ENCODE measurements at regions not wholly inside any gene's neighbourhood (a gene's known extent, or its start where the extent isn't known, plus 50 kb on each side); places are given as distances from the start of the nearest gene placed in this dataset.

GRCh38 chr2:136402281-136402680 lies 284.3 kb upstream of the CXCR4 start:
- DNase-seq (ENCODE audit: low spot score), result no peak

- DNase-seq (ENCODE audit: low spot score), result no peak
Observed at GRCh38 chr2:136399667-136400289, 281.8 kb upstream of the CXCR4 start.

DNA sequence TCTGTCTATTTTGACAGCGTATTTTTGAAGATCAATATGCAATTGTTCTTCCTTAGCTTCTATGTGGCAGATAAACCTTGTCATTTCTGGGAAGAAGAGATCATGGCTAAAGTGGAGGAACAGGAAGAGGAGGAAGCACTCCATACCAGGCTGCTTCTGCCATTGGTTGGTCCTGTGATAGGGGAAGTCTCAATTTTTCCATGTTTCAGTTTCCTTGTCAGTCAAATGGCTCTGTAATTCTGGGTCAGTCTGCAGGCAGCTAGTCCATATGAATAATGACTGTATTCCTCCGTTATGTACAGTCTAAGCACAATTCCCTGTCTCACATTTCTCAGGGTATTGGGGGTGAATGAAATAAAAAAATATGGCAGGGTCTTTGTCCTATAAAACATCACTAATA lies 277.6 kb upstream of the CXCR4 start:
- DNase-seq (ENCODE audit: low spot score), result no peak

GRCh38 chr2:136394136-136395060 lies 276.4 kb upstream of the CXCR4 start:
- DNase-seq (ENCODE audit: low spot score), result no peak

- no peak for DNase-seq (ENCODE audit: low spot score)
Observed at GRCh38 chr2:136393514-136393913, 275.6 kb upstream of the CXCR4 start.

- no peak for DNase-seq (ENCODE audit: low spot score)
Observed at GRCh38 chr2:136392897-136393505, 275.1 kb upstream of the CXCR4 start.

DNA sequence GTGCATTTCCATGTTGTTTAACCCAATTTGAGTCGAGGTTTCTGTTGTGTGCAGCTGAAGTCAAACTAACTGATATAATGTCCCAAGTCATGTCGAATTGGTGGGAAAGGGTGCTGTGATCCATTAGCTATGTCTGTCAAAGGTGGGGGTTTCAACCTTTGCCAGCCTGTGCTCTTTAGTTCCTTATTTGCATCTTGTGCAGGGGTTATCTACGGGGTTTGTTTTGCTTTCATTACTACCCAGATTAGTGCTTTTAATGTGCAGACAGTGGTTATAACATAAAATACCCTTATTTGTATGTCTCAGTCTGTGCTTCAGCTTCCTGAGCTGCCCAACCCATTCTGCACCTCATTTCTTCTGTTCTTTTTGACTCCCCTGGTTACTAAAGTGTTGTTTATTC lies 271.9 kb upstream of the CXCR4 start:
- DNase-seq (ENCODE audit: low spot score), result no peak

DNA sequence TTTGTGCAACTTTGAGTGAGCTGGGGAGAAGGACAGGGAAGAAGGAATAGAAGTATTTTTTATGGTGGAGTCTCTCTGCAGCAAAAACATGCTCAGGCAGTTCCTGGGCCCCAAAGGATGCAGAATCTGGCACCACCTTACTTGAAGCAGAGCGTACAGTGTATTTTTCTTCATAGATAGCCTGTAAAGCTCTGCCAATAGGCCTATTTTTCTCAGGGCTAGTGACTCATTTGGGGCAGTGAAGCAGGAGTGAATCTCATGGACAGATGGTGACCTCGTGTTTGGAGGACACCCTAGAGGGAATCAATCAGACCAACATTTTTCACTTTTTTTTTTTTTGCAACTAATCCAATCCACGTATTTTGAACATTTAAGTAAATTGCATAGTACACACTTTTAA lies 268.1 kb upstream of the CXCR4 start:
- no peak for DNase-seq (ENCODE audit: low spot score)

DNA sequence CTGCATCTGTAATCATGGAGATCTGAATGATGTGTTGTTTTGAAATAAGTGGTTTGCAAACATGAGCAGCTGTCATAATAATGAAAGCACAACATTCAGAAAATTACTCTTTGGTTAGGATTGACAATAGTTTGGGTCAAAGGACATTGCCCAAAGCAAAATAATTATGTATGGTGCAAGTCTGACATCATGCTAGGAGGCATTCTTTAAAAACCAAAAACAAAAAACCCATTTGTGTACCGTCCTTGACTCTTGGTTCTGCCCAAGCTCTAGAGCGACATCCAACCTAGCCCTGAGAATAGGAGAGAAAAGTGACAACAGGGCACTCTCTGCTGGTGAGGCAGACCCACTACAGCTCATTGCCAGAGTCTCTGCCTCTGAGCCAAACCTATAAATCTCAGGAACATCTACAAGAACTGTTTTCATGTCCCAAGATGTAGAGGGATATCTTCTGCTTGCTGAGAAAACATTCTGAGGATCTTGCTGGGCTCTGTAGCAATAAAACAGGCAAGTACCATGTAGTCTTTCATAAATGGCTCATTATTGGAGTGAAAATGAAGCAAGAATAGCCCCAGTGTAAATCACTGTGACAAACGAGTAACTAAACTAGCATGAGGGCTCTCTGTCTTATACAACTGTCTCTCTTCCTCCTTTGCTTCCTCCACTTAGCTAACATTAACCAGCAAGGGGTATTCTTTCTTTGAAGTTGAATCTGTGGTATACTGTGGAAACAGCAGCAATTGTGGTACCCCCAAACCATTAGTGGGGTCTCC lies 266.8 kb upstream of the CXCR4 start:
- no peak for DNase-seq (ENCODE audit: low spot score)

GRCh38 chr2:136383167-136383566 lies 265.2 kb upstream of the CXCR4 start:
- no peak for DNase-seq (ENCODE audit: low spot score)

DNA sequence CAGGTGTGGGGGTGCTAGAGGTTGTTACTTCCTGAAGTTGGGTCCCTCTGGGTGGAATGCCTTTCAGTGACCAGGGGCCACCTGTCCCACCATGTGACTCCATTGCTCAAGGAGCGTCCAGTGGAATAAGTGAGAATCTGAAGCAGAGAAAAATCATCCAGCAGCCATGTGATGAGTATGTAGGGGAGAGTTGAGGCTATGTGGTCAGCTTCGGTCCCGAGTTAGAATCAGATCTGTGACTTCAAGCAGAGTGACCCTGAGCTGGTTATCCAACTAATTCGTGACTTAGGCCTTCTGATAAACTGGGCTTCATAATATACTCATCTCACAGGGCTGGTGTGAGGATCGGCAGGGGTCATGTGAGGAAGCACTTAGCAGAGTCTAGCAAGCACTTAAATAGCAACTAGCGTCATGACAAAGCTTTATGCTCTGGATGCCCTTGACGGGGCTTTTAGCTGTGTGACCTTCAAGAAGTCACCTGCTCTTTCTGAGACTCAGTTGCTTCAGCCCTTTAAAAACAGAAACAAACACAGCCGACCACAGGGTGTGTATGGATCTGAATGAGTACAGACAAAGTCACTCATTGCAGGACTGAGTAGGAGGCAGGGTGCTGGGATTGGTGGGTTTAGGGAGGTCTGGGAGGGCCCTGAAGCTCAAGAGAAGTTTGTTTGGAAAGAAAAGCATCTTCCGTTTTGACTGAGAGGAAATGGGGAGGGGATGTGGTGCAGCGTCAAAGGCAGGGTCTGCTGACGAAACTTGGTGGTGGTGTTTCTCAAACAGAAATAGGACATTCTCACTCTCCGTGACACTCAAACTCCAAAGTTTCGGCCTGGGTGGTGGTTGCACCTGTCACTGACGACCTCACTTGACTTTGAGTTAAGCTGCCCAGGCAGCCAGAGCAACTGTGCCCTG lies 264.0 kb upstream of the CXCR4 start:
- no peak for DNase-seq (ENCODE audit: low spot score)

DNA sequence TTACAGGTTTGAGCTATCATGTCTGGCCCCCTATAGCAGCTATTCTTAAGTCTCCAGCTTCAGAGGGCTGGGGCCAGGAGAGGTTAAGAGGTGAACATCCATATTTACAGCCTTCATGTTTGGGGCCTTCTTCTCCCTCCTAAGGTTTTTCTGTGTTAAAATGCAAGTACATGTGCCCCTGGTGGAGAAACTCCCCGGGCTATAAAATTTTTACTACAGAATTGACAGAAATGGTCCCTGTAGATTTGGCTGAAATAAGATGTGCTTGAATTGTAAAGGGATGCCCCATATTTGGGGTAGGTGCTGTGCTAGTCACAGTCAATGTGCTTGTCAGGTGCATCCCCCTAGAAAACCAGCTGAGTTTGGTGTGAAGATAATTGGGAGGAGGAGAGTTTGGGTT lies 263.3 kb upstream of the CXCR4 start:
- no peak for DNase-seq (ENCODE audit: low spot score)

DNA sequence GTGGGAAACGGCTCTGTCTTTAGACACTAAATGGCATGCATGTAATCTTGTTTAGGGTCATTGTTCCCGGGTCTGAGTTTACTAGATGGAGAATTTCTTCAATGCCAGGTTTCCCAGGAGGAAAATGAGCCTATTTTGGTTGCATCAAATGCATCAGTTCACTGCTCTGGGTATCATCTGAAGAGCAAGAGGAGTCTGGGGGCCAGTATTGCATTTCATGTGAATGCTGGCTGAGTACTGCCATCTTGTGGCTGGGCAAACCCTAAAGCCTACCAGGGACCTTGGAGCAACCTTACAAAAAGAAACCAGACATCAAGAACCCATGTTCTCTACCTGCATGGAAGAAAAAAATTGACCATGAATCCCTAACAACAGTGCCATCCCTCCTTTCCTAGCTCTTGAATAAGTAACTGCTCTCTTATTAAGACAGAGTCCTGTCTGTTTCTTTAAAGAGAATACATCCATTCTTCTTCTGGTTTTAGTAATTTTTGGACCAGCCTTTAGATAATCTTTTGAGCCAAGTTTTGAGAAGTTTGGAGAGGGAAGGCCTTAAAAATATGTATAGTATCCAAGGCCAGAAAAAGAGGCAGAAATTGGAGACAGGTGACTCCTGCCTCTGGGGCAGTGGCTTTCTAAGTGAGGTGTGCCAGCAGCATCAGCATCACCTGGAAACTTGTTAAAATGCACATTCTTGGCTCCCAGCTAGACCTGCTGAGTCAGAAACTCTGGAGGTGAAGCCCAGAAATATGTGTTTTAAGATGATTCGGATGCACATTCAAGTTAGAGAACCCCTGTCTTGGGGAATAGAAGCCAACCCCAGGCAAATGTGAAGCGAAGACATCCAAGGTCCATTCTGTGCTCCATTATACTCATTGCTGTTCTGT lies 261.0 kb upstream of the CXCR4 start:
- no peak for DNase-seq (ENCODE audit: low spot score)

- no peak for DNase-seq (ENCODE audit: low spot score)
Observed at GRCh38 chr2:136377423-136378382, 259.8 kb upstream of the CXCR4 start.

DNA sequence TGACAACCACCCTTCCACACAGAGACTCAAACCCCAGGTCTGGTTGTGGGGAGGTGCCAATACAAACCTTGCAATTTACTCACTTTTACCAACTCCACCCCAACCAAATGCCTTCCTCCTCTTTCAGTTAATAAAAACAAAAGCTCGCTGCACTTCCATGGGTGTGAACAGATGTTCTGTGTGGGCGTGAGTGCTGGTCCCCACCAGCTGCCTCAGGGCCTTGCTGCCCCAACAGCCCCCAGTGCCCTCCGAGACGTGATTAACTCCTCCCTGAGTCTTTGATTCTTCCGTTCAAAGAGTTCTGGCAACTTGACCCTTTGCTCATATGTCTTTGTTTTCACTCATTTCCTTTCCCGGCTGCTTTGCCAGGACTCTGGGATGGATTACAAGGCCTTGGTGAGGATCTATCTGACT lies 258.9 kb upstream of the CXCR4 start:
- no peak for DNase-seq (ENCODE audit: low spot score)

GRCh38 chr2:136376211-136376610 lies 258.3 kb upstream of the CXCR4 start:
- no peak for DNase-seq (ENCODE audit: low spot score)

GRCh38 chr2:136375017-136375901 lies 257.3 kb upstream of the CXCR4 start:
- DNase-seq (ENCODE audit: low spot score), result no peak

DNA sequence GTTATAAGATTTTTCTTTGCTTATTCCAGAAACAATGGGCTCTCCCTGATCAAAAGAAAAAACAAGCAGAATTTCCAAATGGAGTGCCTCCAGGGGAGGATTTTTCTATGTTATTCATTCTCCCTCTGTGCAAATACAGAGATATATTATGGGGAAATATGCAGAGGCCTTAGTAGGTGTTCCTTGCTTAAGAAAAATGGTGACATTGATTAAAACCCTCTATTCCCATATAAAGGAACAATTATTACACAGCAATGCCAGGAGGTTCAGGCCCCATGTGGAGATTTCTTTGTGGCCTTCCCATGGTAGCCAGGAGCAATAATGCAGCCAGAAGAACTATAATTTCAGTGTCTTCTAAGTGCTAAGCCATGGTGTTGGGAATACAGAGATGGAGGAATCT lies 255.9 kb upstream of the CXCR4 start:
- no peak for DNase-seq (ENCODE audit: low spot score)
